ENCODE measurements at regions not wholly inside any gene's neighbourhood (a gene's known extent, or its start where the extent isn't known, plus 50 kb on each side); places are given as distances from the start of the nearest gene placed in this dataset.

DNA sequence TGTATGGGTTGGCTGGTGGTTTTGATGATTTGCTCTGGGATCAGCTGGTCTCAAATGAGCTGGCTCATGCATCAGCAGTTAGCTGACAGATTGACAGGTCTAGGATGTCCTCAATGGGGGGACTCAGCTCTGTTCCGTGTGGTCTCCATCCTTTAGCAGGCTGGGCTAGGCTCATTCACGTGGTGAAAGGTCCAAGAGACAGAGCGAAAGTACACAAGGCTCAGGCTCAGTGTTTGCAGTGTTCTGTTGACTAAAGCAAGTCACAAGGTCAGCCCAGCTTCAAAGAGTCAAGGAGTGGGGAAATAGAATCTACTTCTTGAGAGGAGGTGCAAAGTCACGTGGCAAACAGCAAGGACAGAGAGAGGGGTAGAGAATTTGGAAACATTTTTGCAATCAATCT, 126.5 kb upstream of the CMC1 start (continued):
- TF ChIP-seq ZNF775 (CRISPR knock-in tag; IDR thresholded peaks at IDR 0.05; ENCODE audit: borderline replicate concordance) (no peak), ZHX1 (CRISPR knock-in tag; IDR thresholded peaks at IDR 0.05; ENCODE audit: low read depth) (peak; percentile 56; the same call in 1 of the 2 replicates), GRHL1 (CRISPR knock-in tag; conservative IDR thresholded peaks at IDR 0.05) (no peak), THYN1 (CRISPR knock-in tag; IDR thresholded peaks at IDR 0.05; ENCODE audit: borderline replicate concordance, low read depth) (no peak), HMGXB4 (CRISPR knock-in tag; IDR thresholded peaks at IDR 0.05; ENCODE audit: borderline replicate concordance in 1 of 2, low read depth in 1 of 2) (0 out of 4 replicates have a peak, but pooled peaks have one; percentile 19 to 30), ZEB1 (IDR thresholded peaks at IDR 0.05; ENCODE audit: insufficient replicate concordance, low read depth) (no peak), ZNF484 (CRISPR knock-in tag; IDR thresholded peaks at IDR 0.05; ENCODE audit: borderline replicate concordance, low read depth) (no peak), ZNF329 (CRISPR knock-in tag; IDR thresholded peaks at IDR 0.05; ENCODE audit: low read depth) (no peak; the same call in 1 of the 2 replicates), ZNF816 (CRISPR knock-in tag; IDR thresholded peaks at IDR 0.05; ENCODE audit: borderline replicate concordance) (no peak), SPEN (CRISPR knock-in tag; IDR thresholded peaks at IDR 0.05; ENCODE audit: low read depth) (peak; percentile 58; the same call in 1 of the 2 replicates), NPAS2 (CRISPR knock-in tag; IDR thresholded peaks at IDR 0.05; ENCODE audit: borderline replicate concordance) (no peak), TMF1 (CRISPR knock-in tag; IDR thresholded peaks at IDR 0.05; ENCODE audit: low read depth) (no peak), SRSF9 (IDR thresholded peaks at IDR 0.05; ENCODE audit: borderline replicate concordance, insufficient read depth, low read depth, low read length, poor library complexity, severe bottlenecking) (no peak), ZNF510 (CRISPR knock-in tag; IDR thresholded peaks at IDR 0.05; ENCODE audit: low read depth) (no peak), ZNF558 (CRISPR knock-in tag; IDR thresholded peaks at IDR 0.05; ENCODE audit: borderline replicate concordance) (no peak)
- TF ChIP-seq, protein P1, sequence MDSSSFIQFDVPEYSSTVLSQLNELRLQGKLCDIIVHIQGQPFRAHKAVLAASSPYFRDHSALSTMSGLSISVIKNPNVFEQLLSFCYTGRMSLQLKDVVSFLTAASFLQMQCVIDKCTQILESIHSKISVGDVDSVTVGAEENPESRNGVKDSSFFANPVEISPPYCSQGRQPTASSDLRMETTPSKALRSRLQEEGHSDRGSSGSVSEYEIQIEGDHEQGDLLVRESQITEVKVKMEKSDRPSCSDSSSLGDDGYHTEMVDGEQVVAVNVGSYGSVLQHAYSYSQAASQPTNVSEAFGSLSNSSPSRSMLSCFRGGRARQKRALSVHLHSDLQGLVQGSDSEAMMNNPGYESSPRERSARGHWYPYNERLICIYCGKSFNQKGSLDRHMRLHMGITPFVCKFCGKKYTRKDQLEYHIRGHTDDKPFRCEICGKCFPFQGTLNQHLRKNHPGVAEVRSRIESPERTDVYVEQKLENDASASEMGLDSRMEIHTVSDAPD (CRISPR knock-in tag; IDR thresholded peaks at IDR 0.05), result no peak
- TF ChIP-seq, protein P2, sequence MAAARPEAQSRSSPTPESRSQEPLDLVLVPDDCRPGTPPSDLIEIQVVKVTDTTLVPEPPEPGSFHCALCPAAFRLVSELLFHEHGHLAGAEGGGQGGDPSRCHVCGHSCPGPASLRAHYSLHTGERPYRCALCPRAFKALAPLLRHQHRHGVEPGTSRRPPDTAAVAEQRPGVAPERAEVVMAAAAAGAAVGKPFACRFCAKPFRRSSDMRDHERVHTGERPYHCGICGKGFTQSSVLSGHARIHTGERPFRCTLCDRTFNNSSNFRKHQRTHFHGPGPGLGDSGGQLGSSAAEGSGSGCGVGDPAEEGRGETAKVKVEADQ (CRISPR knock-in tag; IDR thresholded peaks at IDR 0.05; ENCODE audit: borderline replicate concordance), result peak; percentile 47; the same call in 1 of the 2 replicates
- TF ChIP-seq, protein P3, sequence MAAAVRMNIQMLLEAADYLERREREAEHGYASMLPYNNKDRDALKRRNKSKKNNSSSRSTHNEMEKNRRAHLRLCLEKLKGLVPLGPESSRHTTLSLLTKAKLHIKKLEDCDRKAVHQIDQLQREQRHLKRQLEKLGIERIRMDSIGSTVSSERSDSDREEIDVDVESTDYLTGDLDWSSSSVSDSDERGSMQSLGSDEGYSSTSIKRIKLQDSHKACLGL (CRISPR knock-in tag; IDR thresholded peaks at IDR 0.05), result no peak

Data from HepG2 (cell line).